Caco-2 (cell line): ENCODE measurements at regions not wholly inside any gene's neighbourhood (a gene's known extent, or its start where the extent isn't known, plus 50 kb on each side); places are given as distances from the start of the nearest gene placed in this dataset.

Source experiments
- BruUV-seq: library from RNA; stranded (reverse); fragments of 400-500 nt; replicated peaks from 2 replicates; lab custom pipeline; 2021; lab: Mats Ljungman, UMichigan
- CTCF ChIA-PET: fragments of 300-600 bp; sonication (Branson Sonifier 250); formaldehyde crosslinking; loops from one replicate; lab custom pipeline; 2022; ENCODE audit warnings: antibody characterized with exemption; lab: Charles Lee
- POLR2A ChIA-PET: fragments of 300-600 bp; sonication (Branson Sonifier 250); formaldehyde crosslinking; loops from one replicate; lab custom pipeline; 2022; ENCODE audit warnings: antibody characterized with exemption; lab: Charles Lee
- DNase-seq, 2 experiments: peaks; one replicate each; pipeline versions ENCODE4 v3.0.0 to v3.0.0-alpha.2; 2020 to 2022
- H3K27me3 ChIP-seq: replicated peaks from 2 replicates; pipeline ENCODE4 v1.6.0; 2011; ENCODE audit warnings: low read length; ENCODE audit not compliant: control insufficient read depth, insufficient read depth
- H3K36me3 ChIP-seq: 2 replicates; pipeline ENCODE4 v1.5.1; 2011; ENCODE audit warnings: low read length; ENCODE audit not compliant: control insufficient read depth, insufficient read depth
- H3K4me1 ChIP-seq: fragments of 250-450 bp; sonication (Bioruptor Pico); 2 replicates; pipeline ENCODE4 v1.5.1; 2020; ENCODE audit warnings: mild to moderate bottlenecking
- H3K4me3 ChIP-seq: 2 replicates; pipeline ENCODE4 v1.5.1; 2011; ENCODE audit warnings: low read depth, mild to moderate bottlenecking, control low read depth, low read length
- H3K9me3 ChIP-seq: fragments of 250-450 bp; sonication (Bioruptor Pico); 2 replicates; pipeline ENCODE4 v1.5.1; 2020; ENCODE audit warnings: mild to moderate bottlenecking, moderate library complexity
- H3K27ac Mint-ChIP-seq: one replicate; pipeline ENCODE4 v1.8.0; 2022; ENCODE audit warnings: mixed read lengths; ENCODE audit not compliant: unreplicated experiment
- H3K27me3 Mint-ChIP-seq: one replicate; pipeline ENCODE4 v1.8.0; 2022; ENCODE audit warnings: mixed read lengths; ENCODE audit not compliant: insufficient read depth, unreplicated experiment
- H3K36me3 Mint-ChIP-seq: one replicate; pipeline ENCODE4 v1.8.0; 2022; ENCODE audit warnings: mild to moderate bottlenecking, mixed read lengths; ENCODE audit not compliant: insufficient read depth, unreplicated experiment
- H3K4me1 Mint-ChIP-seq: one replicate; pipeline ENCODE4 v1.8.0; 2022; ENCODE audit warnings: low read depth, mixed read lengths; ENCODE audit not compliant: unreplicated experiment
- H3K4me3 Mint-ChIP-seq: one replicate; pipeline ENCODE4 v1.8.0; 2022; ENCODE audit warnings: mild to moderate bottlenecking, moderate library complexity, mixed read lengths; ENCODE audit not compliant: unreplicated experiment
- H3K9me3 Mint-ChIP-seq: one replicate; pipeline ENCODE4 v1.8.0; 2022; ENCODE audit warnings: mixed read lengths; ENCODE audit not compliant: unreplicated experiment
- CTCF ChIP-seq, 2 experiments: fragments of 200-600 bp in 1 of 2; IDR thresholded peaks; 1 replicate in 1 of 2; 2 replicates in 1 of 2; pipeline versions ENCODE4 v1.5.1 to v1.8.0; 2011 to 2022; ENCODE audit warnings: antibody characterized with exemption in 1 of 2, control low read depth in 1 of 2, inconsistent platforms in 1 of 2, low read depth in 1 of 2, low read length in 1 of 2, mild to moderate bottlenecking in 1 of 2, moderate library complexity in 1 of 2; ENCODE audit not compliant: insufficient read depth in 1 of 2, severe bottlenecking in 1 of 2, unreplicated experiment in 1 of 2
- intact Hi-C: fragments of 100-400 bp; cut with micrococcal nuclease; formaldehyde crosslinking; loops from one replicate; pipeline ENCODE4 v1.10.0; 2022; ENCODE audit not compliant: unreplicated experiment

GRCh38 chr6:148671952-148672351 lies 74.9 kb upstream of the UST start:
- H3K4me1 ChIP-seq: no peaks in the 10 kb centered on the region
- H3K27ac Mint-ChIP-seq: no peak overlapping the region
- ChIA-PET CTCF (no interaction called here), POLR2A (no interaction called here)
- no peak overlapping the region for H3K4me3 ChIP-seq
- no peak for TF ChIP-seq CTCF (IDR thresholded peaks at IDR 0.05; ENCODE audit: insufficient read depth in 1 of 2, low read depth in 1 of 2, low read length in 1 of 2, severe bottlenecking in 1 of 2, unreplicated experiment in 1 of 2)
- no peaks in the 10 kb centered on the region for H3K36me3 Mint-ChIP-seq
- intact Hi-C loops: no loop called here
- no peaks in the 10 kb centered on the region for H3K4me1 Mint-ChIP-seq
- no TSS peak for BruUV-seq
- no peak overlapping the region for H3K4me3 Mint-ChIP-seq
- no peaks in the 10 kb centered on the region for H3K27me3 ChIP-seq
- peaks cover 3% of the 10 kb centered on the region for H3K27me3 Mint-ChIP-seq
- H3K9me3 ChIP-seq: peaks cover 11% of the 10 kb centered on the region; the same call in 1 of the 2 replicates
- peaks cover 21% of the 10 kb centered on the region for H3K9me3 Mint-ChIP-seq
- DNase-seq: no peak
- no peaks in the 10 kb centered on the region for H3K36me3 ChIP-seq

GRCh38 chr6:148674306-148674705 lies 72.5 kb upstream of the UST start:
- no peak for DNase-seq
- ChIA-PET POLR2A (no interaction called here), CTCF (no interaction called here)

GRCh38 chr6:148677594-148678476 lies 69.0 kb upstream of the UST start:
- TF ChIP-seq CTCF (IDR thresholded peaks at IDR 0.05; ENCODE audit: insufficient read depth in 1 of 2, low read depth in 1 of 2, low read length in 1 of 2, severe bottlenecking in 1 of 2, unreplicated experiment in 1 of 2): no peak
- H3K9me3 ChIP-seq: no peaks in the 10 kb centered on the region
- H3K27me3 ChIP-seq: no peaks in the 10 kb centered on the region
- Mint-ChIP-seq H3K9me3 (no peaks in the 10 kb centered on the region), H3K4me1 (no peaks in the 10 kb centered on the region), H3K4me3 (no peak overlapping the region), H3K27ac (no peak overlapping the region), H3K36me3 (no peaks in the 10 kb centered on the region), H3K27me3 (peaks cover 3% of the 10 kb centered on the region)
- no peak for DNase-seq
- BruUV-seq: no TSS peak
- intact Hi-C loops: no loop called here
- ChIA-PET CTCF (no interaction called here), POLR2A (no interaction called here)
- H3K4me1 ChIP-seq: no peaks in the 10 kb centered on the region
- no peaks in the 10 kb centered on the region for H3K36me3 ChIP-seq
- H3K4me3 ChIP-seq: no peak overlapping the region

More at GRCh38 chr6:148674306-148674705, 72.5 kb upstream of the UST start:
- H3K4me3 Mint-ChIP-seq: no peak overlapping the region
- Histone ChIP-seq H3K4me3 (no peak overlapping the region), H3K36me3 (no peaks in the 10 kb centered on the region), H3K27me3 (no peaks in the 10 kb centered on the region), H3K9me3 (peaks cover 11% of the 10 kb centered on the region; the same call in 1 of the 2 replicates), H3K4me1 (no peaks in the 10 kb centered on the region)
- peaks cover 10% of the 10 kb centered on the region for H3K9me3 Mint-ChIP-seq
- no peaks in the 10 kb centered on the region for H3K4me1 Mint-ChIP-seq
- no peak for TF ChIP-seq CTCF (IDR thresholded peaks at IDR 0.05; ENCODE audit: insufficient read depth in 1 of 2, low read depth in 1 of 2, low read length in 1 of 2, severe bottlenecking in 1 of 2, unreplicated experiment in 1 of 2)
- no peak overlapping the region for H3K27ac Mint-ChIP-seq
- no peaks in the 10 kb centered on the region for H3K36me3 Mint-ChIP-seq
- intact Hi-C loops: no loop called here
- no TSS peak for BruUV-seq
- H3K27me3 Mint-ChIP-seq: peaks cover 3% of the 10 kb centered on the region
